HG03469 (cell line): ENCODE measurements at regions not wholly inside any gene's neighbourhood (a gene's known extent, or its start where the extent isn't known, plus 50 kb on each side); places are given as distances from the start of the nearest gene placed in this dataset.
"Not testable (repeated sequence)": the region's sequence is repeated elsewhere in the genome, so short reads cannot be mapped to it uniquely, and the experiment has no call there.

Experiments
- ATAC-seq: cut with Tn5 transposase; IDR thresholded peaks from one replicate; pipeline ENCODE4 v1.9.1; 2021; ENCODE audit warnings: mild to moderate bottlenecking, moderate library complexity, moderate number of reproducible peaks; ENCODE audit not compliant: unreplicated experiment

GRCh38 chrX:110965409-110966090 lies 130.4 kb upstream of the PAK3 start:
- no peak for ATAC-seq

DNA sequence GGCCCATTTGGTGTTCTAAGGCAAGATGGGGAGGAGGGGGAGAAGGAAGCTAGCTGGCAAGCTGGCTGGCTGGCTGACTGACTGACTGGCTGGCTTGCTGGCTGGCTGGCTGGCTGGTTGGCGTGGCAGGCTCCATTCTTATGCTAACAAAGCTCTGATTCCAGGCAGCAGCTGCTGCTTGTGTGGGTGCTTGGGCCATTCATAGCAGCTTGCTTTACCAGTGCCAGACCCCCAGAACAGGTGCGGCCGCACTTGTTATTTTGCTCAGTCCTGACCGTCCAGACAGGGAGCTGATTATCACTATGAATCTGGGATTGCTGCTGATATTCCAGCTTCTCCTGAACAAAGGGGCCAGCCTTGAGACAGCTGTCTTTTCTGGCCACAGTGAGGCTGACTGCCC lies 131.2 kb upstream of the PAK3 start:
- no peak for ATAC-seq

GRCh38 chrX:110962451-110962850 lies 133.5 kb upstream of the PAK3 start:
- no peak for ATAC-seq

DNA sequence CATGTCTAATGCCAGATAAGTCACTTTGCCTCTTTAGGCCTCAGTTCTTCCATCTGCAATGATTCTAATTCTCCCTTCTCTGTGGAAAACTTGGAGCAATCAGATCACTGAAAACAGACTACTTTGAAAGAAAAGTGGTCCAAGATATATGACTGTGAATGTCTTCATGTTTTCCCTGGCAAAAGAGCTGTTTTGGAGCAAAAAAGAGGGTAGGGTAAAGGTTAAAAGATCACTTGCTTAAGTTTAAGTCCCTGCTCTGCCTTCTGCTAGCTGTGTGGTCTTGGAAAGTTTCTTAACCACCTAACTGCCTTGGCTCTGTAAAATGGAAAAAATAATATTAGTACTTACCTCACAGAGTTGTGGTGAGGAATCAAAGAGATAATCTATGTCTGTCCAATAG lies 140.3 kb upstream of the PAK3 start:
- no peak for ATAC-seq

- no peak for ATAC-seq
Measured at GRCh38 chrX:110954428-110955100, 141.4 kb upstream of the PAK3 start.

GRCh38 chrX:110951472-110952269 lies 144.3 kb upstream of the PAK3 start:
- no peak for ATAC-seq

DNA sequence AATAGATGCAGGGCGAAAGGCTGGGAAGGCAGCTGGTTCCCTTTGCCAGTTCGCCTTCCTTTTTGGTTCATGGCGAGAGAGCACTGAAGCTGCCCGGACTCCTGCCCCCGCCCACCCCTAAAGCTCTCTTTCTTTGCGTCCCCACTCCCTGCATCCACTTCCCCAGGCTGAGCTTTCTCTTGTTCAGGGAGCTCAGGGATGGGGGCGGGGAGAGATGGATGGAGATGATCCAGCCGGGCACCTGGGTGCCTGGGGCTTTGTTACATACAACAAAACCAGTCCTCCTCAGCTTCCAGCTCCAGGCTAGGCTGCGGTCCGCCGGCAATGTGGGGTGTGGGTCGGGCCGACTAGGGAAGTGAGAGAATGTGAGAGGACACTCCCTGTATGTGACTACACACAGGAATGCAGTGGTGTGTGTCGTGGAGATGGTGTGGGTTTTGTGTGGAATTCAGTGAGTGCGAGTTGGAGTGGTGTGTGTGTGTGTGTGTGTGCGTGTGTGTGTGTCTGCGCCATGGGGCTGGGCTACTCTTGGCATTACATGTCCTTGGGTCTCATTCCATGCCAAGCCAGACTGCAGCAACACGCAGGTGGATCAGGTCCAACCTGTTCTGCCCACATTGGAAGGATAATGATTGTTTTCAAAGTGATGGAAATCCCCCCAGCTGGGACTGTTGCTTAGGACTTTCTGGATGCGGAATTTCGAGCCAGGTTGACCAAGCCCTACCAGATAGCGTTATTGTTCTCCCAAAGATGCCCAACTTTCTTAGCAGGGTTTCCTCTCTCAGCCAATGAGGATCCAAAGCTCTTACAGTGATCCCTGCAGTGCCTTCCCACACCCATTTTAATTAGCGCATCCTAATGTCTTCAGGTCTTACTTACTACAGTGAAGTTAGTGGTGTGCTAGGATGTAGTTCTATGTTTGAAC lies 149.4 kb upstream of the CHRDL1 start:
- ATAC-seq = no peak

DNA sequence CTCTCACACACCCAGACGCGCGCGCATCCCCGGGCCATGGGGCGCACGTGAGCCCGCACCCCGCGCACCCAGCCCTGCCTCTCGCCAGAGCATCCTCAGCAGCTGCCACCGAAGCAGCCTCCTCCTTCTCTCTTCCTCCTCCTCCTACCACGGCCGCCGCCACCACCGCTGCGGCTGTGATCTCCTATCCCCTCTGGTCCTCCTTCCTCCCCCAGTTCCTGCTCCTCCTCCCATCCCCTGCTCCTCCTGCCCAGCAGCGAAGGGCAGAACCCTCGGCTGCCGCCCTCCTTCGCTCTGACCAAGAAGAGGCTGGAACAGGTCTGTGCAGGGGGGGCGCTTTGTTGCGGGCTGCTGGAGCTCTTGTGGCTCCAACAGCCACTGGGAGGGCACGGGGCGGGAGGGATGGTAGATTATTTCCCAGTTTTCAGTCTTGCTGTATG lies 148.7 kb upstream of the CHRDL1 start:
- no peak for ATAC-seq

DNA sequence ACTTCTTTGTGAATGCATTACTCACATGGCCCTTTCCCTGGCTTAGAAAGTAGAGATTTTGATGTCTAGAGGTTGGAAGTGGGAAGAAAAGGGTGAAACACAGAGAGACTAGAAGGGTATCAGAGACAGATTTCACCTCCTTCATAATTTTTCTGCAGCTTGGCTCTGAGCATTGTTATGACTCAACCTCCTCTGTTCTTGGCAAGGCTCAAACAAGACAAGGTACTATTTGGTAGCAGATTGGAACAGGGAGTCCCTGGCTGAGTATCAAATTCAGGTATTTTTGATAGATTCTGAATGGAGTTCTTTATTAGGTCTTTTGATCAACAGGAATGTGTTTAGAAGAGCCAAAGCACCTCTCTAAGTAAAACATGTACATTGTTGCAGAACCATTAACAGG lies 146.3 kb upstream of the CHRDL1 start:
- ATAC-seq = no peak

- no peak for ATAC-seq
Measured at GRCh38 chrX:110938977-110939732, 143.5 kb upstream of the CHRDL1 start.

GRCh38 chrX:110924871-110925270 lies 129.3 kb upstream of the CHRDL1 start:
- no peak for ATAC-seq

DNA sequence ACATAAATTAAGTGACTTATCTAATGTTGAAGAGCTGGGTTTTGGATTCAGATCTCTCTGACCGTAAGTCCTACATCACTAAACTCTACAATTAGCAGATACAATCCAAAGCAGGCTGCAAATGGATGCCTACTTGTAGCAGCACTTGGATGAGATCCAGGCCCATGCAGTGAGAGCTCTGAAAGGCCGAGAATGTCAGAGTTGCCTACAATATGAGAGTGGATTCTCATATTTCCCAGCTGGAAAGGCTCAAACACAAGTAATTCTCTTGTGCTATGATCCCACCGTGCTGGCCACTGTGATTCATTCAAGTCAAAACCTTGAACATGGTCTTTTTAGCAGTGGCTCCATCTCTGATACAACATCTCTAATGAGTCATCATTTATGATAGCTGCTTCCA lies 125.4 kb upstream of the CHRDL1 start:
- no peak for ATAC-seq

GRCh38 chrX:110915570-110915969 lies 120.0 kb upstream of the CHRDL1 start:
- ATAC-seq = no peak

DNA sequence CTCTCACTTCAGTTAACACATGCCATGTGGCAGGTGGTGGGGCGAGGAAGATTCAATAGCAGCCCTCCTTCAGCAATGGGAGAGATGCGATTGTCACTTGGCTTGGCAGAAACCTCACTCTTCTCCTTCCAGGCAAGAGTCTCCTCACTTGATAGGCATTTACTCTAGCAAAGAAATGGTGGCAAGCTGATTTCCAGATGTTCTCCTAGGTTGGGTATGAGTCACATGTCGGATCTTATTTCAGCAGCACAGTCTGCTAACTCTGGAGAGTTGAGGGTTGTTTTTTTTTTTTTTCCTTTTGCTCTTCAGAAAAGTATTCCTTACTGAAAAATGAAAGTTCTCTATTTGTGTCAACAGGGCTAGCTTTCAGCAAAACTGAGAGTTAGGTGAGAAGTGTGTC lies 119.5 kb upstream of the CHRDL1 start:
- no peak for ATAC-seq

GRCh38 chrX:110914281-110914680 lies 118.7 kb upstream of the CHRDL1 start:
- no peak for ATAC-seq

DNA sequence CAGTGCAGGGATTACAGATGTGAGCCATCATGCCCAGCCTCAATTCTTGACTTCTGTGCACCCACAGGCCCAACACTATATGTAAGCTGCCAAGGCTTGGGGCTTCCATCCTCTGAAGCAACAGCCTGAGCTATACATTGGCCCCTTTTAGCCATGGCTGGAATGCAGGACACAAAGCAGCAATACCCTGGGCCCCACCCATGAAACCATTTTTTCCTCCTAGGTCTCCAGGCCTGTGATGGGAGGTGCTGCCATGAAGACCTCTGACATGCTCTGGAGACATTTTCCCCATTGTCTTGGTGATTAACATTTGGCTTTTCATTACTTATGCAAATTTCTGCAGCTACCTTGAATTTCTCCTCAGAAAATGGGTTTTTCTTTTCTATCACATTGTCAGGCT lies 109.1 kb upstream of the CHRDL1 start:
- ATAC-seq = not testable (repeated sequence)

DNA sequence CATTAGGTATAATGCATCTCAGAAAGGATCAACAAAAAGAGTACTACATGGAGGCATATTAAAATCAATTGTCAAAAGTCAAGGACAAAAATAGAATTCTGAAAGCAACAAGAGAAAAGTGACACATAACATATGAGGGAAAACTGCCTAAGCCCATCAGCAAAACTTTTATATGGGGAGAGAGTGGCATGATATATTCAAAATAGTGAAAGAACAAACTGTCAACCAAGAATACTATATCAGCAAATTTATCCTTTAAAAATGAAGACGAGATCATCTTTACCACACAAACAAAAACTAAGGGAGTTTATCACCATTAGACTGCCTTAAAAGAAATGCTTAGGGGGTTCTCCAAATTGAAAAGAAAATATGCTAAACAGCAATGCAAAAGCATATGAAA lies 86.4 kb upstream of the CHRDL1 start:
- ATAC-seq = no peak

- no peak for ATAC-seq
Measured at GRCh38 chrX:110877326-110877725, 81.7 kb upstream of the CHRDL1 start.

DNA sequence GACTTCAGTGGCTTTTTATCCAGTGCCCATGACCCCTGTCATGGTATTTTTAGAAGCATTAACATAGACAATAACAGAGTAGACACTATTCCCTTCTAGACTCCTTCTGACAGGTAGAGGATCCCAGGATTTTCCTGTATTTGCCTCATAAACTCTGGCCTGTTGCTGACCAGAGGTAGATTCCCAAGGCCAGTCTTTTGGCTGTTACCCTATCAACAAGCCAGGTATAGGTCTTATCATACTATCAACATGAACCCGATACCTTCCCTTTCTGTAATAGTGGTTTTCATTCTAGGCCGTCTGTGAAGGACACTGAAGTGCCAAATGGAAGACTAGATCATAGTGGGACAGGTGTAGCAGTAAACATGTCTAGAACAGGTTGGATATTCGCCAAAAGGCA lies 76.2 kb upstream of the CHRDL1 start:
- no peak for ATAC-seq

DNA sequence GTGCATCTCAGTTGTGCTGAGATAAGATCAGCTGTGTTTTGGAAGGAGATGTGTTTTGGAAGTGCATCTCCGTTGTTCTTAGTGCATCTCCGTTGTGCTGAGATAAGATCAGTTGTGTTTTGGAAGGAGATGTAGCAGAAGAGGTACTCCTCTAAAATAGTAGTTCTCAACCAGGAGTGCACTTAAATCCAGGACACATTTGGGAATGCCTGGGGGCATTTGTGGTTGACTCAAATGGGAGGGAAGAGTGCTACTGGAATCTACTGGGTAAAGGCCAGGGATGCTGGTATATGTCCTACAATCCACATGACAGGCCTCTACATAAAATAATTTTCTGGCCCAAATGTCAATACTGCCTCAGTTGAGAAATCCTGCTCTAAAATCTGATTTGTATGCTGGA lies 70.8 kb upstream of the CHRDL1 start:
- no peak for ATAC-seq
